ENCODE measurements at regions not wholly inside any gene's neighbourhood (a gene's known extent, or its start where the extent isn't known, plus 50 kb on each side); places are given as distances from the start of the nearest gene placed in this dataset.

- H3K27ac ChIP-seq (ENCODE audit: low read length): no peak overlapping the region
- peaks cover 13% of the 10 kb centered on the region for H3K27me3 ChIP-seq (ENCODE audit: control insufficient read depth, insufficient read depth, low read length)
- H3K4me3 ChIP-seq (ENCODE audit: low read length): no peak overlapping the region
Observed at GRCh38 chr1:29475326-29475725, 239.0 kb downstream of the PTPRU start.

GRCh38 chr1:29474274-29475244 lies 238.2 kb downstream of the PTPRU start:
- Histone ChIP-seq H3K4me1 (ENCODE audit: control insufficient read depth, low read depth, low read length) (peaks cover 16% of the 10 kb centered on the region), H3K27ac (ENCODE audit: low read length) (no peak overlapping the region), H3K9me3 (ENCODE audit: control insufficient read depth, low read depth, low read length) (no peaks in the 10 kb centered on the region), H3K9ac (ENCODE audit: low read length) (no peak overlapping the region), H3K36me3 (ENCODE audit: control insufficient read depth, low read depth, low read length) (no peaks in the 10 kb centered on the region), H3K4me3 (ENCODE audit: low read length) (no peak overlapping the region), H3K27me3 (ENCODE audit: control insufficient read depth, insufficient read depth, low read length) (peaks cover 9% of the 10 kb centered on the region)

More at GRCh38 chr1:29475326-29475725, 239.0 kb downstream of the PTPRU start:
- no peaks in the 10 kb centered on the region for H3K36me3 ChIP-seq (ENCODE audit: control insufficient read depth, low read depth, low read length)
- no peaks in the 10 kb centered on the region for H3K9me3 ChIP-seq (ENCODE audit: control insufficient read depth, low read depth, low read length)
- no peak overlapping the region for H3K9ac ChIP-seq (ENCODE audit: low read length)
- H3K4me1 ChIP-seq (ENCODE audit: control insufficient read depth, low read depth, low read length): peaks cover 16% of the 10 kb centered on the region

- Histone ChIP-seq H3K9ac (ENCODE audit: low read length) (no peak overlapping the region), H3K4me3 (ENCODE audit: low read length) (no peak overlapping the region), H3K4me1 (ENCODE audit: control insufficient read depth, low read depth, low read length) (peaks cover 9% of the 10 kb centered on the region), H3K9me3 (ENCODE audit: control insufficient read depth, low read depth, low read length) (no peaks in the 10 kb centered on the region), H3K36me3 (ENCODE audit: control insufficient read depth, low read depth, low read length) (no peaks in the 10 kb centered on the region), H3K27me3 (ENCODE audit: control insufficient read depth, insufficient read depth, low read length) (no peaks in the 10 kb centered on the region), H3K27ac (ENCODE audit: low read length) (no peak overlapping the region)
Observed at GRCh38 chr1:29473161-29473855, 237.0 kb downstream of the PTPRU start.

DNA sequence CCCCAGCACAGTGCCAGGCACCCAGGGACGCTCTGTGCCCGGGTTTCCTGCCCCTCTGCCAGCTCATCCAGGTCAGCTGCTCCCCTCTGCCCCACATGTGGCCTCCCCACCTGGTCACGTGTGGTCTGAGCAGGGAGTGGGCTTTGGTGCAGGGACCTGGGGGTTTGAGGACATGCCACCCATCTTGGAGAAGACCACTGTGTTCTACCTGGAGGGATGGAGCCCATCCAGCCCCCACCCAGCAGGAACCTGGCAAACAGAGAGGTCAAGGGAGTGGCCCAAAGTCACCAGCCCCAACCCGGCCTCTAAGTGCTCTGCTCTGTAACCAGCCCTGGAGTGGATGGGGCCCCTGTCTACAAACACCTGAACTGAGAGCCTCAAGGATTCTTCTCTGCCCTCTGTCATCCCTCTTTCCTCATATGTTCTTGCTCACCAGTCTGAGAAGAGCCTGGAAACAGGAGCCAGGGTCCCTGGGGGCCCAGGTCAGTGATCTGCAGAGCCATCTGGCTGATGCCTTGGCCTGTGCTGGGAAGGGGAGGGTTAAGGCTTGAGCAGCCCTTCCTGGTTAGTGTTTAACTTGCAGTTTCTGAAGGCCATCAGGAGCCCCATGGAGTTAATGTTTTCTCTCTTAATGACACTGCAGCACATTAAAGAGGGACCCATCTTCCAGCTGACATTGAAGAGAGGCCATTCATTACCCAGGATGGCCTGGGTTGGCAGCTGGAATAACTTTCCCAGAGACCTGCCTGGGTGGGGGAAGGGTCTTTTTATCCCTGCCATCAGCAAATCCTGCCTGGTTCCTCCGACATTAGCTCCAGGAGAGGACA lies 235.4 kb downstream of the PTPRU start:
- no peaks in the 10 kb centered on the region for H3K9me3 ChIP-seq (ENCODE audit: control insufficient read depth, low read depth, low read length)
- no peak overlapping the region for H3K4me3 ChIP-seq (ENCODE audit: low read length)
- peaks cover 4% of the 10 kb centered on the region for H3K4me1 ChIP-seq (ENCODE audit: control insufficient read depth, low read depth, low read length)
- no peaks in the 10 kb centered on the region for H3K27me3 ChIP-seq (ENCODE audit: control insufficient read depth, insufficient read depth, low read length)
- H3K27ac ChIP-seq (ENCODE audit: low read length): no peak overlapping the region
- H3K36me3 ChIP-seq (ENCODE audit: control insufficient read depth, low read depth, low read length): no peaks in the 10 kb centered on the region
- no peak overlapping the region for H3K9ac ChIP-seq (ENCODE audit: low read length)

- H3K36me3 ChIP-seq (ENCODE audit: control insufficient read depth, low read depth, low read length): no peaks in the 10 kb centered on the region
- H3K27ac ChIP-seq (ENCODE audit: low read length): no peak overlapping the region
- no peak overlapping the region for H3K4me3 ChIP-seq (ENCODE audit: low read length)
- H3K9me3 ChIP-seq (ENCODE audit: control insufficient read depth, low read depth, low read length): no peaks in the 10 kb centered on the region
- H3K9ac ChIP-seq (ENCODE audit: low read length): no peak overlapping the region
- H3K4me1 ChIP-seq (ENCODE audit: control insufficient read depth, low read depth, low read length): peaks cover 4% of the 10 kb centered on the region
- H3K27me3 ChIP-seq (ENCODE audit: control insufficient read depth, insufficient read depth, low read length): no peaks in the 10 kb centered on the region
Observed at GRCh38 chr1:29470788-29471119, 234.4 kb downstream of the PTPRU start.

GRCh38 chr1:29470087-29470787 lies 233.9 kb downstream of the PTPRU start:
- no peak overlapping the region for H3K27ac ChIP-seq (ENCODE audit: low read length)
- H3K4me3 ChIP-seq (ENCODE audit: low read length): no peak overlapping the region
- H3K27me3 ChIP-seq (ENCODE audit: control insufficient read depth, insufficient read depth, low read length): no peaks in the 10 kb centered on the region
- H3K36me3 ChIP-seq (ENCODE audit: control insufficient read depth, low read depth, low read length): no peaks in the 10 kb centered on the region
- no peak overlapping the region for H3K9ac ChIP-seq (ENCODE audit: low read length)
- no peaks in the 10 kb centered on the region for H3K9me3 ChIP-seq (ENCODE audit: control insufficient read depth, low read depth, low read length)
- H3K4me1 ChIP-seq (ENCODE audit: control insufficient read depth, low read depth, low read length): peaks cover 4% of the 10 kb centered on the region

DNA sequence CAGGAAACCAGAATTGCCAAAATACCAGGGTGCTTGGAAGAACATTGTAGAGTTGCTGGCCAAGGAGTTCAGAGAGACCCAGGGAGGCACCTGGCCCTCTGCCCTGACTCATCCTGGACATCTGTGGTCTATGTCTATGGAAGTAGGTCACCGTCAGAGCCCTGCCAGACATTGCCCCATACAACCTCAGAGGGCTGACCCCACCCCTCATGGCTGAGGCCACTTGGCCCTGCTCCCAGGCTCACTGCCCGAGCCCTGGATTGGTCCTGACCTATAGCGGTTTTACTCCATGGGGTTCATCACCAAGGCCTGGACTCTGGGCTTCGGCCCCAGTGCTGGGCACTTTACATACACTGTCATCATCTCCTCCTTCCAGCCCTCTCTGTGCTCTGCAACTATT lies 233.1 kb downstream of the PTPRU start:
- Histone ChIP-seq H3K9me3 (ENCODE audit: control insufficient read depth, low read depth, low read length) (no peaks in the 10 kb centered on the region), H3K4me3 (ENCODE audit: low read length) (no peak overlapping the region), H3K27me3 (ENCODE audit: control insufficient read depth, insufficient read depth, low read length) (no peaks in the 10 kb centered on the region), H3K36me3 (ENCODE audit: control insufficient read depth, low read depth, low read length) (no peaks in the 10 kb centered on the region), H3K4me1 (ENCODE audit: control insufficient read depth, low read depth, low read length) (peaks cover 4% of the 10 kb centered on the region), H3K9ac (ENCODE audit: low read length) (no peak overlapping the region), H3K27ac (ENCODE audit: low read length) (no peak overlapping the region)

DNA sequence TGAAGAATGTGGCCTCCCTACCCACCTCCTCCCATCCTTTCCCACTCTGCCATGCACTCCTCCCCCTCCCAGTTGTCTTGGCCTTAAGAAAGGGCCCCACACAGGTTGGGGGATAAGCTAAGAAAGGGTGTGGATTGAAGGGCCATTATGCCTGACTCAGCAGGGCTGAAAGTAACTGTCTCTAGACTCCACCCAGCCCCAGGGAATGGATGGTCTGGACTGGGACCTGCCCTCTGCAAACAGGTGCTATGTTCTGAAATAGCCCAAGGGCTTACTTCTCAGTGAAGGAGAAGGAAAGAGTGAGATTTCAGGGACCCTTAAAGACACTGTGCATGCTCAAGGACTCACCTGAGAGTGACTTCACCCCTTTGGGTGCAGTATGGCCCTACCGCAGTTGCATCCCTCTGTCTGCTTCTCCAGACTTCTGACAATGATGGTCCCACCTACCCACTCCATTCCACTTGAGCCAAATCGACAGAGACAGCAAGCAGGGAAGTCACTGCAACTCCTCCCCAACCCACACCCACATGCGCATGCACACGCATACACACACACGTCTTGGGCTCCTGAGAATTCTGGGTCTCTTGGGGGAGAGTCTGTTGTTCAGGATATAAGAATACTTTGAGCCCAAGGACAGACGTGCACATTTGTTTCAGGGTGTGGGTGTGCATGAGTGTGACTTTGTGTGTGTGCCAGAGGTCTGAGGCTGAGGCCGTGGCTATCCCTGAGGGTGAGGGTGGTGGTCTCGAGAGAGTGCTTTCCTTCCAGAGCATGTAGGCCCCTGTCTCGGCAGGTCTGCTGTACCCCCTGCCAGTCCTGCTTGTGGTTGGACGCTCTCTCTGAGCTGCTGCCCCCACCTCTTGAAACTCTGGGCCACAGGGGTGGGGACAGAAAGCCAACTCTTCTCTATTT lies 231.9 kb downstream of the PTPRU start:
- no peaks in the 10 kb centered on the region for H3K9me3 ChIP-seq (ENCODE audit: control insufficient read depth, low read depth, low read length)
- peaks cover 4% of the 10 kb centered on the region for H3K4me1 ChIP-seq (ENCODE audit: control insufficient read depth, low read depth, low read length)
- no peak overlapping the region for H3K27ac ChIP-seq (ENCODE audit: low read length)
- H3K27me3 ChIP-seq (ENCODE audit: control insufficient read depth, insufficient read depth, low read length): no peaks in the 10 kb centered on the region
- no peak overlapping the region for H3K4me3 ChIP-seq (ENCODE audit: low read length)
- no peaks in the 10 kb centered on the region for H3K36me3 ChIP-seq (ENCODE audit: control insufficient read depth, low read depth, low read length)
- no peak overlapping the region for H3K9ac ChIP-seq (ENCODE audit: low read length)

- Histone ChIP-seq H3K4me3 (ENCODE audit: low read length) (no peak overlapping the region), H3K9ac (ENCODE audit: low read length) (no peak overlapping the region), H3K27me3 (ENCODE audit: control insufficient read depth, insufficient read depth, low read length) (no peaks in the 10 kb centered on the region), H3K27ac (ENCODE audit: low read length) (no peak overlapping the region), H3K9me3 (ENCODE audit: control insufficient read depth, low read depth, low read length) (no peaks in the 10 kb centered on the region), H3K36me3 (ENCODE audit: control insufficient read depth, low read depth, low read length) (no peaks in the 10 kb centered on the region), H3K4me1 (ENCODE audit: control insufficient read depth, low read depth, low read length) (no peaks in the 10 kb centered on the region)
Observed at GRCh38 chr1:29466258-29466657, 229.9 kb downstream of the PTPRU start.

DNA sequence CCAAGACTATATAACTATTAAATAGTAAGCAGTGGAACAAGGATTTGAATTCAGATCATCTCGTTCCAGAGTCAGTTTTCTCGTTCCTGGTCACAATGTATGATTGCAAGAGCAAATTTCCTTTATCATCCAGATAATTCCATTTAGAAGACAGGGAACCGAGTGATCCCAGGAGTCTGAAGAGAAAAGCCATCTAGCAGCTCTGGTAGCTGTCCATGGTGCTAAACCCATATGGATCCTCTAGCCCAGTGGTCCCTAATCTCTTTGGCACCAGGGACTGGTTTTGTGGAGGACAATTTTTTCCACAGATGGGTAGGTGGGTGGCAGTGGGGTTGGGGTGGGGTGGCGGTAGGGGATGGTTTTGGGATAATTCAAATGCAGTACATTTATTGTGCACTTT lies 229.4 kb downstream of the PTPRU start:
- Histone ChIP-seq H3K9me3 (ENCODE audit: control insufficient read depth, low read depth, low read length) (no peaks in the 10 kb centered on the region), H3K27ac (ENCODE audit: low read length) (no peak overlapping the region), H3K36me3 (ENCODE audit: control insufficient read depth, low read depth, low read length) (no peaks in the 10 kb centered on the region), H3K9ac (ENCODE audit: low read length) (no peak overlapping the region), H3K4me3 (ENCODE audit: low read length) (no peak overlapping the region), H3K27me3 (ENCODE audit: control insufficient read depth, insufficient read depth, low read length) (no peaks in the 10 kb centered on the region), H3K4me1 (ENCODE audit: control insufficient read depth, low read depth, low read length) (no peaks in the 10 kb centered on the region)

Measured in iPS-18a (cell line).